ENCODE measurements at regions not wholly inside any gene's neighbourhood (a gene's known extent, or its start where the extent isn't known, plus 50 kb on each side); places are given as distances from the start of the nearest gene placed in this dataset.

- TF ChIP-seq CTCF (IDR thresholded peaks at IDR 0.05; ENCODE audit: extremely low read depth, insufficient read depth, missing control alignments): no peak
- in situ Hi-C loops (cut with MboI; ENCODE audit: low pct_unique_long_range_greater_than_20kb, low sequenced_read_pairs, unreplicated experiment): no loop called here
- DNase-seq (ENCODE audit: low spot score): no peak
Measured at GRCh38 chr3:147038481-147038880, 367.9 kb downstream of the ZIC4 start.

- no peak for DNase-seq (ENCODE audit: low spot score)
- in situ Hi-C loops (cut with MboI; ENCODE audit: low pct_unique_long_range_greater_than_20kb, low sequenced_read_pairs, unreplicated experiment): no loop called here
- TF ChIP-seq CTCF (IDR thresholded peaks at IDR 0.05; ENCODE audit: extremely low read depth, insufficient read depth, missing control alignments): no peak
Measured at GRCh38 chr3:147034359-147034758, 372.0 kb downstream of the ZIC4 start.

DNA sequence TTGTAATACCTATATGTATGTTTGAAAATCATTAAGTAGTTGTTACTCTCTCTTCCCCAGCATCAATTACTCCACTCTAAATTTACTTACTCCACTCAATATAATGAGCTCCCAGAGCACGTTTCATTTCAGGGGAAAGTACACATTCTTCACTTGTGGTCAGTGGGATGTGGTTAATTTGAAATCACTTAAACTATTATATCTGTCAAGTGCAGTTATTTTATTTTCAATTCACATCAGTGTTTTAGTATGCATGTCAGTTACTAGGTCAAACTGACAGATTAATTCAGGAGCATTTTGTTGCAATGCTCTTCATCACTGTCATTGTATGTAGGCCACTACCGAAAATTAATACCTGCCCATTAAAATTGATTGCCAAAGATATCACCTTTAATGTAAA, 376.1 kb downstream of the ZIC4 start:
- no peak for DNase-seq (ENCODE audit: low spot score)
- in situ Hi-C loops (cut with MboI; ENCODE audit: low pct_unique_long_range_greater_than_20kb, low sequenced_read_pairs, unreplicated experiment): no loop called here
- TF ChIP-seq CTCF (IDR thresholded peaks at IDR 0.05; ENCODE audit: extremely low read depth, insufficient read depth, missing control alignments): no peak

GRCh38 chr3:147015334-147015733, 391.0 kb downstream of the ZIC4 start:
- no peak for DNase-seq (ENCODE audit: low spot score)
- in situ Hi-C loops (cut with MboI; ENCODE audit: low pct_unique_long_range_greater_than_20kb, low sequenced_read_pairs, unreplicated experiment): no loop called here
- TF ChIP-seq CTCF (IDR thresholded peaks at IDR 0.05; ENCODE audit: extremely low read depth, insufficient read depth, missing control alignments): no peak

DNA sequence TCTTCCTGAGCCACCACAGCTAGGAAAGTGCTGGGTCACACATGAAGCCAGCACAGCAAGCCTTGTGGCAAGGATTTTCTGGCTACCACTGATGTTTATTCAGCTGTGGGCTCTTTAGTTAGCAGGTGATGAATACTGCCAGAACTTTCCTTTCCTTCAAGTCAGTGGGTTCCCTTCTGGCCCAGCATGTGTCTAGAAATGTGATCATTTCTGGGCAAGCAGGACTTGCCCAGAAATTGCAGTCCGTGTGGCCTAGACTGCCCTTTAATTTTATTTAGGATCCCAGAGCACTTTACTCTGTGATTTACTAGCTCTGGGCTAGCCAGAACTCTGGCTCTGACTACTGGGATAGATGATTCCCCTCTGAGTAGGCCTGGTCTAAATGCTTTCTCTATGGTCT, 397.5 kb downstream of the ZIC4 start:
- TF ChIP-seq CTCF (IDR thresholded peaks at IDR 0.05; ENCODE audit: extremely low read depth, insufficient read depth, missing control alignments): no peak
- in situ Hi-C loops (cut with MboI; ENCODE audit: low pct_unique_long_range_greater_than_20kb, low sequenced_read_pairs, unreplicated experiment): no loop called here
- no peak for DNase-seq (ENCODE audit: low spot score)

DNA sequence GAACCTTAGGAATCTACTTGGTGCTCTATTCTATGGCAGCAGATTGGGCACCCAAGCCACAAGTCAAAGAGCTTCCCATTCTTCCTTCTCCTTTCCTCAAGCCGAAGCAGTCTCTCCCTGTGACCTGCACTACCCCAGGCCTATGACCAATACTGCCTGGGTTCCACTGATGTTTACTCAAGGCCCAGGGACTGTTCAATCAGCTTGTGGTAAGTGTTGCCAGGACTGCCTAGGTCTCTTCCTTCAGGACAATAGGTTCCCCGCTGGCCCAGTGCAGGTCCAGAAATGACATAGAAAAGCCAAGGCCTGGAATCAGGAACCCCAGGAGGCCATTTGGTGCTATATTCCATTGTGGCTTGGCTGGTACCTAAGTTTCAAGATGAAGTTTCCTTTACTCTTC, 397.9 kb downstream of the ZIC4 start:
- no peak for DNase-seq (ENCODE audit: low spot score)
- TF ChIP-seq CTCF (IDR thresholded peaks at IDR 0.05; ENCODE audit: extremely low read depth, insufficient read depth, missing control alignments): no peak
- in situ Hi-C loops (cut with MboI; ENCODE audit: low pct_unique_long_range_greater_than_20kb, low sequenced_read_pairs, unreplicated experiment): no loop called here

DNA sequence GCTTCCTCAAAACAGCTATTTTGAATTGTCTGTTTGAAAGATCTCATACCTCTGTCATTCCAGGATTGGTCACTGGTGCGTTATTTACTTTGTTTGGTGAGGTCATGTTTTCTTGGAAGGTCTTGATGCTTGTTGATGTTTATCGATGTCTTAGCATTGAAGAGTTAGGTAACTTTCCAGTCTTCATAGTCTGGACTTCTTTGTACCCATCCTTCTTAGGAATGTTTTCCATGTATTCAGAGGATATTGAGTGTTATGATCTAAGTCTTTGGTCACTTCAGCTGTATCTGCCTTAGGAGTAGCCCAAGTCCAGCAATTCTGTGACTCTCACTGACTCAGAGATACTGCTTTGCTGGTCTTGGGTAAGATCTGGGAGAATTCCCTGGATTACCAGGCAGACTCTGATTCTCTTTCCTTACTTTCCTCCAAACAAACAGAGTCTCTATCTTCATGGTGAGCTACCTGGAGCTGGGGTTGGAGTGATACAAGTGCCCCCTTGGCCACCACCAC, 398.6 kb downstream of the ZIC4 start:
- no peak for TF ChIP-seq CTCF (IDR thresholded peaks at IDR 0.05; ENCODE audit: extremely low read depth, insufficient read depth, missing control alignments)
- in situ Hi-C loops (cut with MboI; ENCODE audit: low pct_unique_long_range_greater_than_20kb, low sequenced_read_pairs, unreplicated experiment): no loop called here
- DNase-seq (ENCODE audit: low spot score): no peak

All from GM13977 (cell line).